Esophagus squamous epithelium (tissue), 5 donors: ENCODE measurements at regions not wholly inside any gene's neighbourhood (a gene's known extent, or its start where the extent isn't known, plus 50 kb on each side); places are given as distances from the start of the nearest gene placed in this dataset.

Source experiments
- DNase-seq: peaks from one replicate; lab custom pipeline; 2025; lab: John Stamatoyannopoulos, UW
- H3K27ac ChIP-seq, 4 donors: fragments of 200-600 bp; sonication (generic); one replicate each; pipeline ENCODE4 v1.5.1; 2016 to 2019; ENCODE audit warnings: mild to moderate bottlenecking in 1 of 4
- H3K27me3 ChIP-seq, 4 donors: fragments of 200-600 bp; sonication (generic); 1 replicate in 3 of 4; 2 replicates in 1 of 4; pipeline versions ENCODE4 v1.5.1 to v1.6.0; 2017 to 2021; ENCODE audit warnings: antibody characterized with exemption in 1 of 4
- H3K36me3 ChIP-seq, 3 donors: fragments of 200-600 bp; sonication (generic); one replicate each; pipeline ENCODE4 v1.5.1; 2016 to 2019
- H3K4me1 ChIP-seq, 3 donors: fragments of 200-600 bp; sonication (generic); one replicate each; pipeline ENCODE4 v1.5.1; 2017 to 2019
- H3K4me3 ChIP-seq, 4 donors: fragments of 200-600 bp; sonication (generic); 1 replicate in 3 of 4; 2 replicates in 1 of 4; pipeline ENCODE4 v1.5.1; 2016 to 2019; ENCODE audit warnings: mild to moderate bottlenecking in 2 of 4, moderate library complexity in 1 of 4
- H3K9me3 ChIP-seq, 3 donors: fragments of 200-600 bp; sonication (generic); one replicate each; pipeline ENCODE4 v1.5.1; 2016 to 2019
- POLR2A ChIP-seq, 4 donors: fragments of 450-650 bp; IDR thresholded peaks; one replicate each; pipeline ENCODE4 v1.6.1; 2017; ENCODE audit warnings: antibody characterized with exemption in 4 of 4, mild to moderate bottlenecking in 4 of 4, moderate library complexity in 3 of 4
- WGBS, 2 donors: methylation state at CpG; one replicate each; pipeline ENCODE4 v1.1.5; 2018; 5-methylcytosine and 5-hydroxymethylcytosine counted together
- intact Hi-C: fragments of 100-400 bp; cut with DNase I; formaldehyde crosslinking; loops from one replicate; pipeline ENCODE4 v1.15.0; 2022
- TF ChIP-seq, protein P1 (sequence below), 6 experiments: fragments of 450-650 bp in 4 of 6; fragments of 200-600 bp in 2 of 6; sonication (generic) in 2 of 6; IDR thresholded peaks; one replicate each; pipeline ENCODE4 v1.5.1; 2016 to 2019; ENCODE audit warnings: antibody characterized with exemption in 6 of 6, mild to moderate bottlenecking in 4 of 6, moderate library complexity in 4 of 6
- donor health status: DM: yes; HTN: yes; CAD: no.

DNA sequence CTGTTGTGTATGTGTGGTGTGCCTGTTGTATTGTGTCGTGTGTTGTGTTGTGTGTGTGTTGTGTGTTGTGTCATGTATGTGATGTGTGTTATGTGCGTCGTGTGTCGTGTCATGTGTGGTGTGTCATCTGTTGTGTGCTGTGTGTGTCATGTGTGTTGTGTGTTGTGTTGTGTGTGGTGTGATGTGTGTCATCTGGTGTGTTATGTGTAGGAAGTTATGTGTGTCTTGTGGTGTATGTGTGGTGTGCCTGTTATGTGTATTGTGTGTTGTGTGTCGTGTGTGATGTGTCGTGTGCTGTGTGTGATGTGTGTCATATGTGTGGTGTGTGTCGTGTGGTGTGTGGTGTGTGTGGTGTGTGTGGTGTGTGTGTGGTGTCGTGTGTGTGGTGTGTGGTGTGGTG is 145.2 kb downstream of the DNAJB6 start:
- TF ChIP-seq POLR2A (IDR thresholded peaks at IDR 0.05), result no peak
- TF ChIP-seq, protein P1, sequence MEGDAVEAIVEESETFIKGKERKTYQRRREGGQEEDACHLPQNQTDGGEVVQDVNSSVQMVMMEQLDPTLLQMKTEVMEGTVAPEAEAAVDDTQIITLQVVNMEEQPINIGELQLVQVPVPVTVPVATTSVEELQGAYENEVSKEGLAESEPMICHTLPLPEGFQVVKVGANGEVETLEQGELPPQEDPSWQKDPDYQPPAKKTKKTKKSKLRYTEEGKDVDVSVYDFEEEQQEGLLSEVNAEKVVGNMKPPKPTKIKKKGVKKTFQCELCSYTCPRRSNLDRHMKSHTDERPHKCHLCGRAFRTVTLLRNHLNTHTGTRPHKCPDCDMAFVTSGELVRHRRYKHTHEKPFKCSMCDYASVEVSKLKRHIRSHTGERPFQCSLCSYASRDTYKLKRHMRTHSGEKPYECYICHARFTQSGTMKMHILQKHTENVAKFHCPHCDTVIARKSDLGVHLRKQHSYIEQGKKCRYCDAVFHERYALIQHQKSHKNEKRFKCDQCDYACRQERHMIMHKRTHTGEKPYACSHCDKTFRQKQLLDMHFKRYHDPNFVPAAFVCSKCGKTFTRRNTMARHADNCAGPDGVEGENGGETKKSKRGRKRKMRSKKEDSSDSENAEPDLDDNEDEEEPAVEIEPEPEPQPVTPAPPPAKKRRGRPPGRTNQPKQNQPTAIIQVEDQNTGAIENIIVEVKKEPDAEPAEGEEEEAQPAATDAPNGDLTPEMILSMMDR (IDR thresholded peaks at IDR 0.05), result no peak
- intact Hi-C loops, result no loop called here
- Histone ChIP-seq H3K9me3 (no peaks in the 10 kb centered on the region), H3K36me3 (no peaks in the 10 kb centered on the region), H3K4me1 (no peaks in the 10 kb centered on the region), H3K27me3 (peaks cover 0 to 33% (median 0%) of the 10 kb centered on the region in 4 donors), H3K27ac (no peak overlapping the region), H3K4me3 (no peak overlapping the region)
- no peak for DNase-seq
- WGBS, 2 donors, result 85 to 89% methylated on average over 7 to 8 of the region's 8 CpGs

DNA sequence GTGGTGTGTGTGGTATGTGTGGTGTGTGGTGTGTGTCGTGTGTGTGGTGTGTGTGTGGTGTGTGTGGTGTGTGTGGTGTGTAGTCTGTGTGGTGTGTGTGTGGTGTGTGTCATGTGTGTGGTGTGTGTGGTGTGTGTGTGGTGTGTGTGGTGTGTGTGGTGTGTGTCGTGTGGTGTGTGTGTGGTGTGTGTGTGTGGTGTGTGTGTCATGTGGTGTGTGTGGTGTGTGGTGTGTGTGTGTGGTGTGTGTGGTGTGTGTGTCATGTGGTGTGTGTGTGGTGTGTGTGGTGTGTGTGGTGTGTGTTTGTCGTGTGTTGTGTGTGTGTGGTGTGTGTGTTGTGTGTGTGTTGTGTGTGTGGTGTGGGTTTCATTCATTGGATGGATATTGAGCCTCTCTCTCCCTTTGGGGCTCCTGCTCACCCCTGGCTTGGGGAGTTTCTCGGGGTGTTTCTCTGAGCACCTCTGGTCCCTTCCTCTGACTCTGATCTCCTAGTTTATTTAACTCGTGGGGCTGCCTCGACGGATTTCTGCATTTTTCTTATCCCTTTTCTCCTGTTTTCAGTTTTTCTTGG is 145.8 kb downstream of the DNAJB6 start:
- intact Hi-C loops, result no loop called here
- 28 to 46% methylated on average over 4 of the region's 7 CpGs for WGBS, 2 donors
- TF ChIP-seq, protein P1 (IDR thresholded peaks at IDR 0.05), result no peak
- no peak for TF ChIP-seq POLR2A (IDR thresholded peaks at IDR 0.05)
- H3K27me3 ChIP-seq, result peaks cover 0 to 33% (median 0%) of the 10 kb centered on the region in 4 donors
- no peaks in the 10 kb centered on the region for H3K9me3 ChIP-seq
- no peak overlapping the region for H3K27ac ChIP-seq
- no peak overlapping the region for H3K4me3 ChIP-seq
- DNase-seq, result no peak
- no peaks in the 10 kb centered on the region for H3K36me3 ChIP-seq
- no peaks in the 10 kb centered on the region for H3K4me1 ChIP-seq

DNA sequence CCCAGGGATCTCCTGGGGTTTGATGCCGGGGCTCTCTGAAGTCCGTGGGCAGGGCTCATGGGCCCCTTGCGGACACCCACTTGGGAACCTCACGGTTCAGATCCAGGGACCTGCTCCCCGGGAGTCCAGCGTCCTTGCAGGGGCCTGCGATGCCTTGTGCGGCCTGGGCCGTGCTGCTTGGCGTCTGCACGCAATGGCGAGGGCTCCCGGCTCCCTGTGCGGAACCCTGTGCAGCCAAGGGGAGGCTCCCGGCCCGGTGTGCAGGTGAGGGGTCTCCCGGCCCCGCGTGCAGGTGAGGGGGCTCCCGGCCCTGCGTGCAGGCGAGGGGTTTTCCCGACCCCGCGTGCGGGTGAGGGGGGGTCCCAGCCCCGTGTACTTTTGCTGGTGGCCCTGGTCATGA is 146.7 kb downstream of the DNAJB6 start:
- Histone ChIP-seq H3K27me3 (peaks cover 0 to 33% (median 0%) of the 10 kb centered on the region in 4 donors), H3K4me1 (no peaks in the 10 kb centered on the region), H3K36me3 (no peaks in the 10 kb centered on the region), H3K4me3 (no peak overlapping the region), H3K9me3 (no peaks in the 10 kb centered on the region), H3K27ac (no peak overlapping the region)
- intact Hi-C loops, result no loop called here
- 80 to 100% methylated on average over 1 to 3 of the region's 27 CpGs for WGBS, 2 donors
- TF ChIP-seq, protein P1 (IDR thresholded peaks at IDR 0.05), result no peak
- no peak for TF ChIP-seq POLR2A (IDR thresholded peaks at IDR 0.05)
- no peak for DNase-seq

DNA sequence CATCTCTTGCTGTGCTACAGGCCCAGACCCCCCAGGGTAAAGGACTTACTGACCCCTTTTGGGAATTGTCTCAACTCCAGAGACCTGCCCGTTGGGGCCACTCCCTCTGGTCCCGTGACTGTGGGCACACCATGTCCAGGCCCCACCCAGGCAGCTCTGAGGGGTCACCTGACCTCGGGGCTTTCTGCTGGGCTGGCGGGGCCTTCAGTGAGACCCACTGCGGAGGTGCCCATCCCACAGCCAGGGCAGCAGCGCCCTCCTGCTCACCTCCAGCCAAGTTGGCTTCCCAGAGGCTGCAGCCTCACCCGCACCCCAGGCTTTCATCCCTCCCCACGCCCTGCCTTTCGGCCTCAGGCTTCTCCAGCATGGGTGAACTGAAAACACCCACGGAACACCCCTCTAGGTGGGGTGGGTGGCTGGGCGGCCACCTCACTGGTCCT is 147.2 kb downstream of the DNAJB6 start:
- WGBS, 2 donors, result 70 to 80% methylated on average over 1 to 4 of the region's 11 CpGs
- Histone ChIP-seq H3K36me3 (no peaks in the 10 kb centered on the region), H3K27ac (no peak overlapping the region), H3K4me3 (no peak overlapping the region), H3K27me3 (peaks cover 0 to 33% (median 0%) of the 10 kb centered on the region in 4 donors), H3K4me1 (no peaks in the 10 kb centered on the region), H3K9me3 (no peaks in the 10 kb centered on the region)
- intact Hi-C loops, result no loop called here
- DNase-seq, result no peak
- TF ChIP-seq, protein P1 (IDR thresholded peaks at IDR 0.05), result no peak
- no peak for TF ChIP-seq POLR2A (IDR thresholded peaks at IDR 0.05)

DNA sequence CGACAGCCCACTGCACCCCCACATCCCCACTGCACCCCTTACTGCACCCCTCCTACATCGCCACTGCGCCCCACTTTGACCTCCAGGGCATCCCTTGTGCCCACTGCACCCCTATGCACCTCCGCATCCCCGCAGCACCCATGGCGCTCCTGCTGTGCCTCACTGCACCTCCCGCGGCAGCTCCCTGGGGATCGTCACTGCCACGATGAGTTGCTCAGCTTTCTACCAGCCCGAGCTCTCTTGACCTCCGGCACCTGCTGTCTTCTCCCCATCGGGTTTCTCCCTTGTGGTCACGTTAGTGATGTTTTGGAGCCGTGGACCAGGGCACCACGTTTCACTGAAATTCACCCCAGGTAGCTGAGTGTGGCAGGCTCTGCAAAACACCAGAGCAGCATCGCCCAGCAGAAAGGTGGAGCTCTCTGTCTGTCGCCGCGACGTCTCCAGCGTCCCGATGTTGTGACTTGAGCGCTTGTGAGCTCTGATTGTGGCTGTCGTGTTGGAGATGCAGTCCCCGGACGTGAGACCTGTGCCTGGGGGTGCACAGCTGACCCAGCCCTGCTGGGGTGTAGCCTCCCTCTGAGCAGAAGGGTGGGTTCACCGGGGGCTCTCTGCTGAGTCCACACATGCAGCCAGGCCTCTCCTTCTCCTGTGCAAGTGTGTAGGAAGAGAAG is 147.7 kb downstream of the DNAJB6 start:
- peaks cover 0 to 33% (median 0%) of the 10 kb centered on the region in 4 donors for H3K27me3 ChIP-seq
- H3K4me1 ChIP-seq, result no peaks in the 10 kb centered on the region
- TF ChIP-seq POLR2A (IDR thresholded peaks at IDR 0.05), result no peak
- TF ChIP-seq, protein P1 (IDR thresholded peaks at IDR 0.05), result no peak
- intact Hi-C loops, result no loop called here
- 89% methylated on average over 17 to 18 of the region's 28 CpGs for WGBS, 2 donors
- no peak overlapping the region for H3K27ac ChIP-seq
- no peak overlapping the region for H3K4me3 ChIP-seq
- no peak for DNase-seq
- H3K9me3 ChIP-seq, result no peaks in the 10 kb centered on the region
- no peaks in the 10 kb centered on the region for H3K36me3 ChIP-seq
